Stimulated activated CD8-positive, alpha-beta memory T cell treated with anti-CD3 and anti-CD28 coated beads, Interleukin-15, amount 100 ng/mL, for 1 hour (primary cell): ENCODE measurements at regions not wholly inside any gene's neighbourhood (a gene's known extent, or its start where the extent isn't known, plus 50 kb on each side); places are given as distances from the start of the nearest gene placed in this dataset.
"Not testable (repeated sequence)": the region's sequence is repeated elsewhere in the genome, so short reads cannot be mapped to it uniquely, and the experiment has no call there.

Experiments used
- DNase-seq: peaks from one replicate; pipeline ENCODE4 v3.0.0-alpha.2; 2020; ENCODE audit warnings: low read depth

DNA sequence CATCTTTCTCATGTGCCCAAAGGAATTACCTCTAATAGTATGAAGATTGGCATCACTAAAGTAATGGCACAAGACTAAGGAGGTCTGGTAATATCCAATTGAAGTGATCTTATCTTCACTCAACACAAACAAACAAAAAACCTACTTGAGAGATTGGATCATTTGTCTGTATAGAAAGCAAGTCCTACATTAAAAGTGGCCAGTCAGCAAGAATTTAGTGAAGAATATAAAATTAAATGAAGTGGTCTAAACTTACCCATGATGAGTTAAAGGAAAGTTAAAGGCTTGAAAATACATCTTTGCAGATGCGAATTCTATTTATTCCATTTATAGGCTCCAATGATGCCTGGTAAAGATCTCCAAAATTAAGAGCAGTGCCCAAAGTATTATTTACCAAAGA is 350.3 kb upstream of the PCSK5 start:
- no peak for DNase-seq

DNA sequence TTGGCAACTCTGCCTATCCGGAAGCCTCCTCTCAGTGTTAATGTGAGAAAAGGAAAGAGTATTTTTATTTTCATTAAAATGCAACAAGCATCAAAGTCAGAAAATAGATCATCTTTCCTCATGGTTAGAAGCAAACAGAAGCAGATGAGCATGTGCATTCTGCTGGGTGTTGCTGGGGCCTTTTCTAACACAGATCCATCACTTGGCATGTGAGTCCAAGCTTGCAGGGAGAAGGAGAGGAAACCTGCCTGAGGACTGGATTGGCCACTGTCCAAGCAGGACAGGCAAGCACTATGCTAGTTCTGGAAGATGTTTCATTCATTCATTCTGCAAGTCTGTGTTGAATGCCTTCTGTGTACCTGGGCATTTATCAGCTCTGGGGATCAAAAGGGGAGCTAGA is 348.7 kb upstream of the PCSK5 start:
- no peak for DNase-seq

GRCh38 chr9:75544815-75545214 is 345.7 kb upstream of the PCSK5 start:
- DNase-seq: no peak

DNA sequence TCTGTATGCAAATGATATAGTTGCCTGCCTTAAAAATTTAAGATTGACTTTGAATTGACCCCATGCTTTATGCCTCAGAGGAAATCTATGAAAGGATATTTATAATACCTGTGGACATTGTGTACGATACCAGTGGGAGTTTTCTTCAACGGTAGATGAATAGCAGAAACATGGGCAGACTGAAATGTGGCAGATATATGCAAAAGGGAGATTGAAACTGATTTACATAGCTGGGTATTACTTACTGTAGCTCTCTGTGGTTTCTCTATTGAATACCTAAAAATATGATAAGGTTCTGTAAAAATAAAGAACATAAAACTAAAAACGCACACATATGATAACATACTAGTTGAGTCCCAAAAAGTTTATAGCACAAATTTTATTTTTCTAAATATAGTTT is 345.2 kb upstream of the PCSK5 start:
- no peak for DNase-seq

- DNase-seq: no peak
These were observed 341.6 kb upstream of the PCSK5 start for GRCh38 chr9:75548871-75549270.

DNA sequence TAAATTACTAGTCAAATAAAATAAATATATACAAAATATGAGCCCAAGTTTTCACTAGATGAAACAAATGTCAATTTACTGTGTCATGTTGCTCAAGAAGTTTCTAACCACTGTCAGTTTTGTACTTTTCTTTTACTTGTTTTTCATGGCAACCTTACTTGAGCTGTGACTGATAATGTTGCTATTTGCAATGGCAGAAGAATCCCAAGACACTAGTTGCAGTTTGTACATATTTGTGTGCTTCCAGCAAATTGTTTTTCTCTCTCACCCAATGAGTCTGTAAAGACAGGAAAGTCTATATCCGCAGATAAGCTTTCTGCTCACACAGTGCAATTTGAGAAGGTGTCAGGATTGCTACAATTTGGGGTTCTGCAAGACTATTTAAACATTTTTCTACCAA is 338.6 kb upstream of the PCSK5 start:
- DNase-seq: no peak

- no peak for DNase-seq
These were observed 337.5 kb upstream of the PCSK5 start for GRCh38 chr9:75552941-75553340.

DNA sequence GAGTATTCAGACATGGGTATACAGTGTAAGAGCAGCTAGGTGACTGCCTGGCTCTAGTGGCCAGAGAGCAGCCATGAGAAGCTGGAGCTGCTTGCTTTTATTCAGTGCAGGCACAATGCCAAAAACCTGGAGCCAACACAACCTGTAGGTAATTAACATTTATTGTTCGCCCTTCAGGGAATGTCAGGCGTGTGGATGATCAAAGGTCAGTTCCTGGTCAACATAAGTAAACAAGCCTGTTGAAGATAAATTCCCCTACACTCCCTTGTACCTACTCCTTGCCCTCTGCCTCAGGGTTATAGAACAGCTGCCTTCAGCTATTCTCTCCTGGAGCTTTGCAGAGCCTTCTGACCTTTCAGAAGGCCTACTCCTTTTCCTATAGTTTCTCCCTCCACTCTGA is 323.7 kb upstream of the PCSK5 start:
- DNase-seq: not testable (repeated sequence)

DNA sequence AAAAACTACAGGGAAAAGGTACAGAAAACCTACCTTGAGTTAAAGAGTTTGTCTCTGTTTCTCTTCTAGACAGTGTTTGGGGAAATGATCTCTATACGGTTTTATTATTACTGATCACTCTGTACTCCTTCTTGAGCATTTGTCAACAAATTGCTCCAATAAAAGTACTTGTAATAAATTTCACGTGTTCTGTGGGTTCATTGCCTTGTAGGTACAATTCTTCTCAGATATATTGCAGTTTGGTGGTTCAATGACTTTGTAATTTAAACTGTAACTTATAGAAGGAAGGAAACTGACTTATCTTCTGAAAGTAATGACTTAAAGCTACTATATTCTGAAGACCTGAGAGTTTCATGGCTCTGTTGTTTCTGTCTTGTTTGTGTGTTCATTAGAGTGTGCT is 319.9 kb upstream of the PCSK5 start:
- DNase-seq: no peak

- no peak for DNase-seq
These were observed 315.9 kb upstream of the PCSK5 start for GRCh38 chr9:75574569-75574968.

DNA sequence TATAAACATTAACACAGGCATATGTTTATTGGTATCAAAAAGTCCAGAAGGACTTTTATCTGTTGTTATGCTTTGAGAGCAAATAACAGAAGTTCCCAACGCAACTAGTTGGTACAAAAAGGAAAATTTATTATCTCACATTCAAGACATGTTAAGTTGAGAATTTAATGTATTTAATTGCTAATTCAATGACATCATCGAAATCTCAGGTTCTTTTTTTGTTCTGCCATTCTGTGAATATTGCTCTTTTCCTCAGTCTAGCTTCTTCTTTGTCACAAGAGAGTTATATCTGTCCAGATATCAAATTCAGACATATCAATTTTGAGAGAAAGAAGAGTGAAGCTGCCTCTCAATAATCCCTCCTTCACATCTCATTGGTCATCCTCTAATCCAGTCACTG is 307.6 kb upstream of the PCSK5 start:
- no peak for DNase-seq

- DNase-seq: no peak
These were observed 301.7 kb upstream of the PCSK5 start for GRCh38 chr9:75588808-75589207.

- DNase-seq: no peak
These were observed 301.0 kb upstream of the PCSK5 start for GRCh38 chr9:75589497-75589896.

GRCh38 chr9:75591972-75592371 is 298.5 kb upstream of the PCSK5 start:
- DNase-seq: no peak

GRCh38 chr9:75592586-75592985 is 297.9 kb upstream of the PCSK5 start:
- DNase-seq: no peak

GRCh38 chr9:75593920-75594319 is 296.6 kb upstream of the PCSK5 start:
- no peak for DNase-seq

DNA sequence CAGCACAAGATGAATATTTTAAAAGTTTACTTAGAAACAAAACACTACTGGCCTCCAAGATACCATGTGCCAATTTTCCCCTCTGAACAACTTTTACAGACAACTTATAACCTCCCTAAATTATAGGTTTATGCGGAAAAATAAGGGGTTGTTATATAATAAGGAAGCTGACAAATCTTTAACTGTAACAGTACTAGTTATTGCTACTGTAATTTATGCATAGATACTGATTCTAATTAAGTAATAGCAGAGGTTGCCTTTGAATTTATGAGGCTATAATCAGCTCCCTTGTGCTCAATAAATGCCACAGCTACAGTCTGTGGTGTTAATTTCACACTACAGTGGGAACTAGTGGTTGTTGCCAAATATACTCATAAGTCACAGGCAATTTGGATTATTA is 291.3 kb upstream of the PCSK5 start:
- DNase-seq: no peak

DNA sequence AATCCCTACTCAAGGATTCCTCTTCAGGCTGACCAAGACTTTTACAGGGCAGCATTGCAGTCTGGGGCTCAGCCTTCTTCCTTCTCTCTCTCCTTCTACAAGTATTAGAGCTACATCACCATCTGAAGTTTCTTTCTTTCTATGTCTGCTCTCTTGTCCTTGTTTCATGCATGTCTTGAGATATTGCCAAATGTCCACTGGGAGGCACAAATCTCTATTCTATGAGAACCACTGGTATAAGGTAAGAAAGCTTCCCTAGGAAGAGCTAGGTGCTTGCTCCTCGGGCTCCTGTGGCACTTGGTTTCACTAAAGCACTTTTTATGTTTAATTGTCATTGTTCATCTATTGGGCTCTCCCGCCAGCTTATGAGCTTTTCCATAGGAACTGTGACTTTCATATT is 289.2 kb upstream of the PCSK5 start:
- no peak for DNase-seq

DNA sequence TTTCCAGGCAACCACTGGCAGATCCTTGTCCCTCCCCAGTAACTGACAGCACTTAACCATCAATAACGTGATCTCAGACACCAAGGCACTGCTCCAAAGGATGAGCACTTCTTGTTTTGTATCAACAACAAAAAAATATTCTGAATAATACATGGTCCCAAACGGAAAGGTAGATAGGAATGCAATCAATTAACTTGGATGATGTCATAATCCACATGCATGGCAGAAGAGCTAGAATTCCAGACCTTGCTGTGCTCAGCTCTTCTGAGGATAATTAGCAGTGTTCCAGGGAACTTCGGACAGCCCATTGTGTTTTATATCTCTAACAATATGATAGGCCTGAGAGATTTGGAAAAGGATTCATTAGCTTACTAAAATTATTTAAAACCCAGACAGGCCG is 288.4 kb upstream of the PCSK5 start:
- no peak for DNase-seq

DNA sequence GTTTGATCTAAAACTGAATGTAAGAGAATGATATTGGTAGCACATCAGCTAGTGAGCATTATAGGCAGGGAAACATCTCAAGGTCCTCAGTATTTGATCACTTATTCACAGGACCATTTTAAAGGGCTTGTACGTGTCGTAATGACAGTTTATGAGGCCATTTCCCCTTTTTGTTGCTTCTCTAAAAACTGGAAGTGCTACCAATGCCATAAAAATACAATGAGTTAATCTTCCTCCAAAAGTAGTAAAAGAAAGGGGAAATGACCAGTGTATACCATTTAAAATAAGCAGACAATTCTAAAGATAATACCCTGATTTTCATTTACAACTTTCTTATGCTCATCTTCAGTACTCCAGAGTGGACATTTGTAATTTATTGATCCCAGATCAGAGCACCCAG is 285.8 kb upstream of the PCSK5 start:
- no peak for DNase-seq

- DNase-seq: no peak
These were observed 283.0 kb upstream of the PCSK5 start for GRCh38 chr9:75607521-75607920.

DNA sequence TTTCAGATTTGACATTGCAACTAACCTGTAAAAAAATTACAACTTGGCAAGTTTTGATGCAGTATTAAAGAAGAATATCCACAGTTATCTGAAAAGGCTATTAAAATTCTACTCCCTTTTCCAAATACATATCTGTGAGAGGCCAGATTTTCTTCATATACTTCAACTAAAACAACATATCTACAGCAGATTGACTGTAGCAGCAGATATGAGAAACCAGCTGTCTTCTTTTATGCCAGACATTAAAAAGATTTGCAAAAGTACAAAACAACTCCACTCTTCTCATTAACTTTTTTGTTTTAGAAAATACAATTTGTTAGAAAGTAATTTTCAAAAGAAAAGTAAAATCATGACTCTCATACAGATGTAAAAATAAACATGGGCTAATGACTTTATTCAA is 281.1 kb upstream of the PCSK5 start:
- DNase-seq: no peak

GRCh38 chr9:75610246-75610645 is 280.2 kb upstream of the PCSK5 start:
- DNase-seq: no peak

- no peak for DNase-seq
These were observed 278.3 kb upstream of the PCSK5 start for GRCh38 chr9:75612205-75612604.

GRCh38 chr9:75612754-75613153 is 277.7 kb upstream of the PCSK5 start:
- DNase-seq: no peak
